ENCODE measurements at regions not wholly inside any gene's neighbourhood (a gene's known extent, or its start where the extent isn't known, plus 50 kb on each side); places are given as distances from the start of the nearest gene placed in this dataset.

GRCh38 chr7:28245123-28245878, 64.7 kb upstream of the JAZF1 start:
- Histone ChIP-seq H3K4me1 (no peaks in the 10 kb centered on the region), H3K9me3 (no peaks in the 10 kb centered on the region; the same call in 1 of the 2 replicates), H3K36me3 (no peaks in the 10 kb centered on the region), H3K27me3 (no peaks in the 10 kb centered on the region), H3K4me3 (ENCODE audit: low read depth, low read length) (no peak overlapping the region)
- TF ChIP-seq, protein P1, sequence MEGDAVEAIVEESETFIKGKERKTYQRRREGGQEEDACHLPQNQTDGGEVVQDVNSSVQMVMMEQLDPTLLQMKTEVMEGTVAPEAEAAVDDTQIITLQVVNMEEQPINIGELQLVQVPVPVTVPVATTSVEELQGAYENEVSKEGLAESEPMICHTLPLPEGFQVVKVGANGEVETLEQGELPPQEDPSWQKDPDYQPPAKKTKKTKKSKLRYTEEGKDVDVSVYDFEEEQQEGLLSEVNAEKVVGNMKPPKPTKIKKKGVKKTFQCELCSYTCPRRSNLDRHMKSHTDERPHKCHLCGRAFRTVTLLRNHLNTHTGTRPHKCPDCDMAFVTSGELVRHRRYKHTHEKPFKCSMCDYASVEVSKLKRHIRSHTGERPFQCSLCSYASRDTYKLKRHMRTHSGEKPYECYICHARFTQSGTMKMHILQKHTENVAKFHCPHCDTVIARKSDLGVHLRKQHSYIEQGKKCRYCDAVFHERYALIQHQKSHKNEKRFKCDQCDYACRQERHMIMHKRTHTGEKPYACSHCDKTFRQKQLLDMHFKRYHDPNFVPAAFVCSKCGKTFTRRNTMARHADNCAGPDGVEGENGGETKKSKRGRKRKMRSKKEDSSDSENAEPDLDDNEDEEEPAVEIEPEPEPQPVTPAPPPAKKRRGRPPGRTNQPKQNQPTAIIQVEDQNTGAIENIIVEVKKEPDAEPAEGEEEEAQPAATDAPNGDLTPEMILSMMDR (IDR thresholded peaks at IDR 0.05; ENCODE audit: low read depth, low read length), result no peak
- DNase-seq, result no peak

DNA sequence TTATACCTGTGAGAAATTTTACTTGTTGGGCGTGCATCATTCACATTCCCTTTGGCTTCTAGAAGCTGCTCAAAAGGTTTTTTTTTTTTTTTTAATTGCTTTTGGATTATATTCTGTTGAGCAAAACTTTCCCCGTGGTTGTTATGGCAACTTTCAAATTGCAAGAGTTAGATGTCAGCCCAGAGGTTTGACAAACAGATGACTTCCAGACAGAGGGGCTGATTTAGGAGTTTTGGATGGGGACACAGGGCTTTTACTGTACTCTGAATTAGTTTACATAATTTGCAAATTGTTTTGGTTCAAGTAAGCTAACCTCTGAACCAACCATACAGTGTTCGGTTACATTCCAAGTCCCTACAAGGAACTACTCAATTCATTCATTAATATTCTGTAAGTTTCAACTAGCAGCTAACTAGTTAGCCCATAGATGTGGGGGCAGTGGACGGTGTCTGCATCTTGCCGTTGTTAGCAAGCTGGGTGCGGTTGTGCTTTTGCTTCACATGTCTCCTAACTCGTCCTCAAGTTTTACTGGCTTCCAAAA, 66.4 kb upstream of the JAZF1 start:
- Histone ChIP-seq H3K36me3 (no peaks in the 10 kb centered on the region), H3K4me1 (no peaks in the 10 kb centered on the region), H3K4me3 (ENCODE audit: low read depth, low read length) (no peak overlapping the region), H3K27me3 (no peaks in the 10 kb centered on the region), H3K9me3 (no peaks in the 10 kb centered on the region; the same call in 1 of the 2 replicates)
- no peak for DNase-seq
- TF ChIP-seq, protein P1 (IDR thresholded peaks at IDR 0.05; ENCODE audit: low read depth, low read length), result no peak

DNA sequence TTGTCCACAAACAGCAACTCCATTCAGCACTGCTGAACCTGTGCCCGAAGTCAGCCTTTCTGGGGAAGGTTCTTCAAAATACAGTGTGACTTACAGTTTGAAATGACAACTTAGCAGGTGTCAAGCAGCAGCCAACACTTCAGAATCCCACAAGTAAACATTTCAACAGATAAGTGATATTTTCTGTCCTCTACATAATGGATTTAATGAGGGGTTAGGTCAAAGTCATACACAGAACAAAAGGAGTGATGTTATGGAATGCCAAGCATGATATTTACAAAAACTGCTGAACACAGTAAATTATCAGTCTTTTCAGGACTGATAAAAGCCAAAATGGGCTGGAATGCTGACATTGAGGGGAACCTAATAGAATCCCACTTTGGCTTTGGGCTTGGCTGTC, 77.6 kb upstream of the JAZF1 start:
- H3K36me3 ChIP-seq, result no peaks in the 10 kb centered on the region
- no peak for DNase-seq
- H3K27me3 ChIP-seq, result no peaks in the 10 kb centered on the region
- H3K4me3 ChIP-seq (ENCODE audit: low read depth, low read length), result no peak overlapping the region
- no peaks in the 10 kb centered on the region for H3K9me3 ChIP-seq
- H3K4me1 ChIP-seq, result no peaks in the 10 kb centered on the region
- TF ChIP-seq, protein P1 (IDR thresholded peaks at IDR 0.05; ENCODE audit: low read depth, low read length), result no peak

DNA sequence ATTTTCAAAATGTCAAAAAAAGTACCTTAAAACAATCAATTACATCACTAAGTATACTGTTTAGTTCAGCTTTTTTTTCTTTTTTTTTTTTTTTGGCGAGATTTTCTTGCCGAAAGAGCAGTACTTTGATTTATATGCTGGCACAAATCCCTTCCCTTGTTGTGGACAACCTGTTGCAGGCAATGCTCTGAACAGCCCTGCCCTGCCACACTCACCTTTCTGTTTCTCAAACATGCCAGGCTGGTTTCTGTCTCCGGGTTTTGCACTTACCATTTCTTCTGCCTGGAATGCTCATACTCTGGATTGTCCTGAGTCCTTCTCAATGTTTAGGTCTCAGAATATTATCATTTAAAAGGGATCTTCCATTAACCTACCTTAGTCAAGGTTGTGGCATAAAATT, 80.4 kb upstream of the JAZF1 start:
- H3K9me3 ChIP-seq, result no peaks in the 10 kb centered on the region
- DNase-seq, result no peak
- no peaks in the 10 kb centered on the region for H3K27me3 ChIP-seq
- no peaks in the 10 kb centered on the region for H3K36me3 ChIP-seq
- TF ChIP-seq, protein P1 (IDR thresholded peaks at IDR 0.05; ENCODE audit: low read depth, low read length), result no peak
- no peaks in the 10 kb centered on the region; the same call in 1 of the 2 replicates for H3K4me1 ChIP-seq
- H3K4me3 ChIP-seq (ENCODE audit: low read depth, low read length), result no peak overlapping the region

GRCh38 chr7:28263622-28264271, 83.2 kb upstream of the JAZF1 start:
- no peak overlapping the region for H3K4me3 ChIP-seq (ENCODE audit: low read depth, low read length)
- no peak for DNase-seq
- H3K9me3 ChIP-seq, result no peaks in the 10 kb centered on the region
- no peaks in the 10 kb centered on the region; the same call in 1 of the 2 replicates for H3K4me1 ChIP-seq
- no peaks in the 10 kb centered on the region for H3K36me3 ChIP-seq
- H3K27me3 ChIP-seq, result no peaks in the 10 kb centered on the region
- TF ChIP-seq, protein P1 (IDR thresholded peaks at IDR 0.05; ENCODE audit: low read depth, low read length), result no peak

- Histone ChIP-seq H3K27me3 (no peaks in the 10 kb centered on the region), H3K4me1 (no peaks in the 10 kb centered on the region; the same call in 1 of the 2 replicates), H3K36me3 (no peaks in the 10 kb centered on the region), H3K9me3 (no peaks in the 10 kb centered on the region), H3K4me3 (ENCODE audit: low read depth, low read length) (no peak overlapping the region)
- TF ChIP-seq, protein P1 (IDR thresholded peaks at IDR 0.05; ENCODE audit: low read depth, low read length), result no peak
- DNase-seq, result peak; percentile 11
These were observed 85.8 kb upstream of the JAZF1 start for GRCh38 chr7:28266402-28266801.
